A549 (cell line): ENCODE measurements at regions not wholly inside any gene's neighbourhood (a gene's known extent, or its start where the extent isn't known, plus 50 kb on each side); places are given as distances from the start of the nearest gene placed in this dataset.

Source experiments
- ATAC-seq, 2 experiments: fragments of 200-7000 bp in 1 of 2; fragments of >200 bp in 1 of 2; cut with Nextera tagmentation in 1 of 2; cut with Tn5 transposase in 1 of 2; 3 replicates each; pipeline versions ENCODE4 v1.8.0 to v1.9.1; 2018 to 2020; ENCODE audit warnings: mild to moderate bottlenecking in 1 of 2, moderate library complexity in 1 of 2
- CTCF ChIA-PET: fragments of 300-600 bp; sonication (Branson Sonifier 250); formaldehyde crosslinking; extraction: SDS; loops from one replicate; lab custom pipeline; 2021; ENCODE audit warnings: antibody characterized with exemption, inconsistent platforms; lab: Yijun Ruan, JAX
- POLR2A ChIA-PET: fragments of 350-600 bp; formaldehyde crosslinking; extraction: SDS; loops from one replicate; lab custom pipeline; 2021; ENCODE audit warnings: antibody characterized with exemption, inconsistent platforms; lab: Yijun Ruan, JAX
- DNase-seq, 2 experiments: peaks; one replicate each; pipeline versions ENCODE4 v3.0.0 to v3.0.0-alpha.2; 2011 to 2016; ENCODE audit warnings: low read depth in 1 of 2, low spot score in 1 of 2
- FAIRE-seq: peaks from 2 replicates; lab custom pipeline; 2011; peaks lifted over from hg19 to GRCh38; lab: Jason Lieb, UNC
- H3K27ac ChIP-seq, 2 experiments: fragments of >200 bp; sonication (Bioruptor Twin); formaldehyde crosslinking; 3 replicates each; pipeline ENCODE4 v1.5.1; 2016 to 2017
- H3K4me1 ChIP-seq: fragments of >200 bp; sonication (Bioruptor Twin); formaldehyde crosslinking; 3 replicates; pipeline ENCODE4 v1.6.1; 2016
- H3K4me2 ChIP-seq: fragments of >200 bp; sonication (Bioruptor Twin); formaldehyde crosslinking; 3 replicates; pipeline ENCODE4 v1.6.1; 2016
- H3K4me3 ChIP-seq: fragments of >200 bp; sonication (Bioruptor Twin); formaldehyde crosslinking; 3 replicates; pipeline ENCODE4 v1.5.1; 2016
- H3K9me3 ChIP-seq: fragments of >200 bp; sonication (Bioruptor Twin); formaldehyde crosslinking; 3 replicates; pipeline ENCODE4 v1.6.1; 2016
- BHLHE40 ChIP-seq: IDR thresholded peaks from 2 replicates; pipeline ENCODE4 v1.6.1; 2012; ENCODE audit warnings: low read depth, low read length, inconsistent platforms
- CBX2 ChIP-seq: fragments of 200-600 bp; sonication (generic); IDR thresholded peaks from 2 replicates; pipeline ENCODE4 v1.6.1; 2016; ENCODE audit warnings: low read depth, mild to moderate bottlenecking, borderline replicate concordance
- EHF ChIP-seq: fragments of 250-450 bp; sonication (Bioruptor Pico); IDR thresholded peaks from 2 replicates; pipeline ENCODE4 v1.5.0; 2020; ENCODE audit warnings: mild to moderate bottlenecking
- ELK1 ChIP-seq: fragments of 150-350 bp; IDR thresholded peaks from 2 replicates; pipeline ENCODE4 v1.6.1; 2014; ENCODE audit warnings: low read depth, mild to moderate bottlenecking, low read length
- FOSB ChIP-seq: fragments of 250-450 bp; sonication (Bioruptor Pico); IDR thresholded peaks from 2 replicates; pipeline ENCODE4 v1.5.0; 2020; ENCODE audit warnings: mild to moderate bottlenecking, moderate library complexity
- FOXS1 ChIP-seq: fragments of 250-450 bp; sonication (Bioruptor Pico); IDR thresholded peaks from 2 replicates; pipeline ENCODE4 v1.5.0; 2020; ENCODE audit warnings: mild to moderate bottlenecking, moderate library complexity
- HEYL ChIP-seq: fragments of 250-450 bp; sonication (Bioruptor Pico); IDR thresholded peaks from 2 replicates; pipeline ENCODE4 v1.8.0; 2021; ENCODE audit warnings: mild to moderate bottlenecking, moderate library complexity
- HMGXB4 ChIP-seq: fragments of 250-450 bp; sonication (Bioruptor Pico); IDR thresholded peaks from 2 replicates; pipeline ENCODE4 v1.5.0; 2021; ENCODE audit warnings: mild to moderate bottlenecking, moderate library complexity, borderline replicate concordance
- HOXB5 ChIP-seq: fragments of 250-450 bp; sonication (Bioruptor Pico); IDR thresholded peaks from 2 replicates; pipeline ENCODE4 v1.5.0; 2020; ENCODE audit warnings: mild to moderate bottlenecking, moderate library complexity
- JUNB ChIP-seq: fragments of >200 bp; sonication (Bioruptor Twin); formaldehyde crosslinking; IDR thresholded peaks from 2 replicates; pipeline ENCODE4 v1.6.1; 2016
- KDM1A ChIP-seq: fragments of 200-600 bp; sonication (generic); IDR thresholded peaks from 2 replicates; pipeline ENCODE4 v1.6.1; 2016; ENCODE audit warnings: low read depth, mild to moderate bottlenecking
- MAFK ChIP-seq: fragments of 450-650 bp; IDR thresholded peaks from 2 replicates; pipeline ENCODE4 v1.6.1; 2014; ENCODE audit not compliant: partially characterized antibody
- NFE2L2 ChIP-seq: fragments of 150-350 bp; conservative IDR thresholded peaks from 2 replicates; pipeline ENCODE4 v1.6.1; 2014; ENCODE audit warnings: low read length
- PHF8 ChIP-seq: fragments of 200-600 bp; sonication (generic); IDR thresholded peaks from 2 replicates; pipeline ENCODE4 v1.6.1; 2016; ENCODE audit warnings: low read depth, mild to moderate bottlenecking, antibody characterized with exemption, moderate library complexity, borderline replicate concordance
- POLR2A ChIP-seq: IDR thresholded peaks from 2 replicates; pipeline ENCODE4 v1.6.1; 2012; ENCODE audit warnings: mild to moderate bottlenecking, low read length
- TFCP2L1 ChIP-seq: fragments of 250-450 bp; sonication (Bioruptor Pico); IDR thresholded peaks from 2 replicates; pipeline ENCODE4 v1.5.0; 2021; ENCODE audit warnings: mild to moderate bottlenecking
- TP53 ChIP-seq: fragments of 250-450 bp; sonication (Bioruptor Pico); IDR thresholded peaks from 2 replicates; pipeline ENCODE4 v1.5.0; 2021; ENCODE audit warnings: mild to moderate bottlenecking, moderate library complexity
- ZFP36 ChIP-seq: fragments of 450-650 bp; IDR thresholded peaks from 2 replicates; pipeline ENCODE4 v1.6.1; 2014; ENCODE audit warnings: borderline replicate concordance; ENCODE audit not compliant: partially characterized antibody
- WGBS: methylation state at CpG from one replicate; pipeline ENCODE4 v1.1.6; 2017; ENCODE audit errors: missing lambda C conversion rate; 5-methylcytosine and 5-hydroxymethylcytosine counted together
- TF ChIP-seq, protein P1 (sequence below): fragments of 250-450 bp; sonication (Bioruptor Pico); IDR thresholded peaks from 2 replicates; pipeline ENCODE4 v1.5.0; 2020; ENCODE audit warnings: low read depth, mild to moderate bottlenecking, moderate library complexity
- TF ChIP-seq, protein P2 (sequence below): fragments of >200 bp; sonication (Bioruptor Twin); formaldehyde crosslinking; IDR thresholded peaks from 3 replicates; pipeline ENCODE4 v1.5.1; 2016
- TF ChIP-seq, protein P3 (sequence below): fragments of >200 bp; sonication (Bioruptor Twin); formaldehyde crosslinking; IDR thresholded peaks from 3 replicates; pipeline ENCODE4 v1.6.1; 2016
- TF ChIP-seq, protein P4 (sequence below): IDR thresholded peaks from 2 replicates; pipeline ENCODE4 v1.6.1; 2012

DNA sequence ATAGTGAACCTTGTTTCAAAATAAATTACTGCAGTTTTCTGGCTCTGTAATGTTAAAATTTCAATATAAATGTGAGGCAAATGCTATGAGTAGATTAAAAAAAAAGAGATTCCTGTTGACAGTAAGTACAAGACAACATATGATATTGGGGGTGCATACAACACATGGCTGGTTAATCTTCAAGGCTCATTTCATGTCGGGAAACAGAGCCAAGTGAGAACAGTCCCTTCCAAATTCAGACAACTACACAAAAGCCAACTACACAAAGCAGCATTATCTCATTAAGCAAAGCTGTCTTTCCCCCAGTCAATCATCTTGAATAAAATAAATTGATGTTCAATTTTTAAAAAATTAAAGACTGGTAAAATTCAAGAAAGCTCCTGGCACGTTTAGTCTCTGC, 549.2 kb downstream of the CCDC85A start:
- DNase-seq = no peak
- H3K4me2 ChIP-seq = no peak overlapping the region
- no peak for FAIRE-seq
- ChIA-PET CTCF (interaction anchor here (1.5 kb wide), 1 partner anchor 549 kb away, joined by 3 read pairs; the partner anchor contains the start of gene CCDC85A), POLR2A (no interaction called here)
- 61% methylated on average over 2 of the region's 2 CpGs for WGBS
- no peak for ATAC-seq
- peaks cover 7% of the 10 kb centered on the region for H3K9me3 ChIP-seq
- no peak overlapping the region for H3K4me3 ChIP-seq
- no peaks in the 10 kb centered on the region for H3K4me1 ChIP-seq
- no peak overlapping the region for H3K27ac ChIP-seq
- TF ChIP-seq HOXB5 (CRISPR knock-in tag) = no peak
- no peak for TF ChIP-seq HMGXB4 (CRISPR knock-in tag)
- TF ChIP-seq FOXS1 = no peak
- TF ChIP-seq, protein P1, sequence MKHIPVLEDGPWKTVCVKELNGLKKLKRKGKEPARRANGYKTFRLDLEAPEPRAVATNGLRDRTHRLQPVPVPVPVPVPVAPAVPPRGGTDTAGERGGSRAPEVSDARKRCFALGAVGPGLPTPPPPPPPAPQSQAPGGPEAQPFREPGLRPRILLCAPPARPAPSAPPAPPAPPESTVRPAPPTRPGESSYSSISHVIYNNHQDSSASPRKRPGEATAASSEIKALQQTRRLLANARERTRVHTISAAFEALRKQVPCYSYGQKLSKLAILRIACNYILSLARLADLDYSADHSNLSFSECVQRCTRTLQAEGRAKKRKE (CRISPR knock-in tag) = no peak
- no peak for TF ChIP-seq TFCP2L1
- TF ChIP-seq POLR2A = no peak
- TF ChIP-seq FOSB = no peak
- TF ChIP-seq, protein P2, sequence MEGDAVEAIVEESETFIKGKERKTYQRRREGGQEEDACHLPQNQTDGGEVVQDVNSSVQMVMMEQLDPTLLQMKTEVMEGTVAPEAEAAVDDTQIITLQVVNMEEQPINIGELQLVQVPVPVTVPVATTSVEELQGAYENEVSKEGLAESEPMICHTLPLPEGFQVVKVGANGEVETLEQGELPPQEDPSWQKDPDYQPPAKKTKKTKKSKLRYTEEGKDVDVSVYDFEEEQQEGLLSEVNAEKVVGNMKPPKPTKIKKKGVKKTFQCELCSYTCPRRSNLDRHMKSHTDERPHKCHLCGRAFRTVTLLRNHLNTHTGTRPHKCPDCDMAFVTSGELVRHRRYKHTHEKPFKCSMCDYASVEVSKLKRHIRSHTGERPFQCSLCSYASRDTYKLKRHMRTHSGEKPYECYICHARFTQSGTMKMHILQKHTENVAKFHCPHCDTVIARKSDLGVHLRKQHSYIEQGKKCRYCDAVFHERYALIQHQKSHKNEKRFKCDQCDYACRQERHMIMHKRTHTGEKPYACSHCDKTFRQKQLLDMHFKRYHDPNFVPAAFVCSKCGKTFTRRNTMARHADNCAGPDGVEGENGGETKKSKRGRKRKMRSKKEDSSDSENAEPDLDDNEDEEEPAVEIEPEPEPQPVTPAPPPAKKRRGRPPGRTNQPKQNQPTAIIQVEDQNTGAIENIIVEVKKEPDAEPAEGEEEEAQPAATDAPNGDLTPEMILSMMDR = no peak
- no peak for TF ChIP-seq TP53
- no peak for TF ChIP-seq ELK1
- TF ChIP-seq ZFP36 = no peak
- TF ChIP-seq NFE2L2 = no peak
- TF ChIP-seq EHF (CRISPR knock-in tag) = no peak
- TF ChIP-seq MAFK = no peak
- TF ChIP-seq, protein P3, sequence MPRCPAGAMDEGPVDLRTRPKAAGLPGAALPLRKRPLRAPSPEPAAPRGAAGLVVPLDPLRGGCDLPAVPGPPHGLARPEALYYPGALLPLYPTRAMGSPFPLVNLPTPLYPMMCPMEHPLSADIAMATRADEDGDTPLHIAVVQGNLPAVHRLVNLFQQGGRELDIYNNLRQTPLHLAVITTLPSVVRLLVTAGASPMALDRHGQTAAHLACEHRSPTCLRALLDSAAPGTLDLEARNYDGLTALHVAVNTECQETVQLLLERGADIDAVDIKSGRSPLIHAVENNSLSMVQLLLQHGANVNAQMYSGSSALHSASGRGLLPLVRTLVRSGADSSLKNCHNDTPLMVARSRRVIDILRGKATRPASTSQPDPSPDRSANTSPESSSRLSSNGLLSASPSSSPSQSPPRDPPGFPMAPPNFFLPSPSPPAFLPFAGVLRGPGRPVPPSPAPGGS = no peak

DNA sequence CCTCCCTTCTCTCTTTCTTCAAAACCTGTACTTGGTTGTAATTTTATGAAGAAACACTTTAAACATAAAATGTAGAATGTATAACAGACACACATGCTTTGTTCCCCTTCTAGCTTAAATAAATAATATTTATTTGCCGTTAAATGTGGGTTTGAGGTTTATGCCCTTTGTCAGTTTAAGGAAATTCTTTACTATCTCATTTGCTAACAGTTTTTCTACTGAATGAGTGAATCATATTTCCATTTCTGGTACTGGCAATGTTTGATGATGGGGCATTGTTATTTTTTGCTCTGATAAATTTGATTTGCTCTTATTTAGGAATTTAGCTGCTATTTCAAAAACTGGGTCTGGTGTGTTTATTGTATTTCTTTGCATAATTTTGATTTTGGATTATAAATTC, 555.6 kb downstream of the CCDC85A start:
- Histone ChIP-seq H3K27ac (peak overlapping the region in 1 of 2 experiments; percentile 47; a peak in 2 of 6 replicates), H3K4me1 (peaks cover 31% of the 10 kb centered on the region), H3K4me3 (no peak overlapping the region), H3K9me3 (no peaks in the 10 kb centered on the region)
- no peak for DNase-seq
- TF ChIP-seq HEYL = no peak
- no peak for TF ChIP-seq POLR2A
- no peak for TF ChIP-seq PHF8
- no peak for TF ChIP-seq CBX2
- TF ChIP-seq NFE2L2 = no peak
- TF ChIP-seq, protein P4, sequence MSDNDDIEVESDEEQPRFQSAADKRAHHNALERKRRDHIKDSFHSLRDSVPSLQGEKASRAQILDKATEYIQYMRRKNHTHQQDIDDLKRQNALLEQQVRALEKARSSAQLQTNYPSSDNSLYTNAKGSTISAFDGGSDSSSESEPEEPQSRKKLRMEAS = no peak
- TF ChIP-seq, protein P3 = no peak
- no peak for TF ChIP-seq ZFP36
- no peak for TF ChIP-seq BHLHE40
- TF ChIP-seq MAFK = no peak
- TF ChIP-seq, protein P1 (CRISPR knock-in tag) = no peak
- TF ChIP-seq KDM1A = no peak
- no peak for TF ChIP-seq EHF (CRISPR knock-in tag)
- no peak for TF ChIP-seq JUNB
- TF ChIP-seq HMGXB4 (CRISPR knock-in tag) = no peak
- TF ChIP-seq, all 56 proteins: peak for 0
- FAIRE-seq (peak; percentile 67), ATAC-seq (no peak)
- CTCF ChIA-PET = no interaction called here
- POLR2A ChIA-PET = interaction anchor here (0.6 kb wide), 1 partner anchor 198 kb away, joined by 10 read pairs; no protein-coding TSS in a partner anchor
- H3K4me2 ChIP-seq = no peak overlapping the region
- WGBS = 88% methylated on average over 1 of the region's 1 CpG
